CD4-positive, alpha-beta memory T cell (primary cell): ENCODE measurements at regions not wholly inside any gene's neighbourhood (a gene's known extent, or its start where the extent isn't known, plus 50 kb on each side); places are given as distances from the start of the nearest gene placed in this dataset.

Experiments
- CTCF ChIA-PET: fragments of 350-600 bp; sonication (Branson Sonifier 250); formaldehyde crosslinking; loops from one replicate; lab custom pipeline; 2021; ENCODE audit warnings: inconsistent platforms; ENCODE audit not compliant: partially characterized antibody; lab: Charles Lee
- POLR2A ChIA-PET: fragments of 350-600 bp; sonication (Branson Sonifier 250); formaldehyde crosslinking; loops from one replicate; lab custom pipeline; 2021; ENCODE audit not compliant: partially characterized antibody; lab: Charles Lee
- DNase-seq, 5 donors: peaks; one replicate each; pipeline versions ENCODE4 v3.0.0 to v3.0.0-alpha.2; 2020 to 2022; ENCODE audit warnings: mixed read lengths in 1 of 5
- H3K27ac ChIP-seq: one replicate; pipeline ENCODE4 v1.7.0; 2013; ENCODE audit warnings: low read depth, low read length
- H3K27me3 ChIP-seq: 2 replicates; pipeline ENCODE4 v1.7.0; 2013; ENCODE audit warnings: mild to moderate bottlenecking, low read length, moderate library complexity; ENCODE audit not compliant: insufficient read depth
- H3K36me3 ChIP-seq: 2 replicates; pipeline ENCODE4 v1.7.0; 2013; ENCODE audit warnings: mild to moderate bottlenecking, low read length, moderate library complexity; ENCODE audit not compliant: insufficient read depth
- H3K4me1 ChIP-seq: 2 replicates; pipeline ENCODE4 v1.7.0; 2013; ENCODE audit warnings: mild to moderate bottlenecking, low read length, moderate library complexity; ENCODE audit not compliant: insufficient read depth
- H3K4me3 ChIP-seq, 2 donors: one replicate each; pipeline ENCODE4 v1.7.0; 2013; ENCODE audit warnings: low read length in 2 of 2, mild to moderate bottlenecking in 1 of 2
- H3K9me3 ChIP-seq, 2 donors: one replicate each; pipeline ENCODE4 v1.7.0; 2013; ENCODE audit warnings: low read length in 2 of 2, control low read depth in 1 of 2; ENCODE audit not compliant: control insufficient read depth in 1 of 2
- H3K27ac Mint-ChIP-seq, 7 donors: one replicate each; pipeline ENCODE4 v1.8.0; 2020 to 2021; ENCODE audit warnings: mixed read lengths in 7 of 7, mild to moderate bottlenecking in 6 of 7, inconsistent platforms in 3 of 7, moderate library complexity in 3 of 7
- H3K27me3 Mint-ChIP-seq, 2 donors: one replicate each; pipeline ENCODE4 v1.8.0; 2020 to 2021; ENCODE audit warnings: mixed read lengths in 2 of 2
- H3K36me3 Mint-ChIP-seq, 2 donors: one replicate each; pipeline ENCODE4 v1.8.0; 2020 to 2021; ENCODE audit warnings: mixed read lengths in 2 of 2, inconsistent platforms in 1 of 2, mild to moderate bottlenecking in 1 of 2
- H3K4me1 Mint-ChIP-seq, 4 donors: one replicate each; pipeline ENCODE4 v1.8.0; 2020 to 2021; ENCODE audit warnings: mixed read lengths in 4 of 4, mild to moderate bottlenecking in 1 of 4
- H3K4me3 Mint-ChIP-seq, 8 donors: one replicate each; pipeline ENCODE4 v1.8.0; 2020 to 2021; ENCODE audit warnings: mixed read lengths in 8 of 8, mild to moderate bottlenecking in 7 of 8, moderate library complexity in 6 of 8, inconsistent platforms in 3 of 8
- H3K9me3 Mint-ChIP-seq, 8 donors: one replicate each; pipeline ENCODE4 v1.8.0; 2020 to 2021; ENCODE audit warnings: mixed read lengths in 8 of 8, mild to moderate bottlenecking in 5 of 8, inconsistent platforms in 3 of 8, moderate library complexity in 1 of 8
- intact Hi-C: fragments of 100-400 bp; cut with micrococcal nuclease; formaldehyde crosslinking; loops from one replicate; pipeline ENCODE4 v1.15.1; 2023

DNA sequence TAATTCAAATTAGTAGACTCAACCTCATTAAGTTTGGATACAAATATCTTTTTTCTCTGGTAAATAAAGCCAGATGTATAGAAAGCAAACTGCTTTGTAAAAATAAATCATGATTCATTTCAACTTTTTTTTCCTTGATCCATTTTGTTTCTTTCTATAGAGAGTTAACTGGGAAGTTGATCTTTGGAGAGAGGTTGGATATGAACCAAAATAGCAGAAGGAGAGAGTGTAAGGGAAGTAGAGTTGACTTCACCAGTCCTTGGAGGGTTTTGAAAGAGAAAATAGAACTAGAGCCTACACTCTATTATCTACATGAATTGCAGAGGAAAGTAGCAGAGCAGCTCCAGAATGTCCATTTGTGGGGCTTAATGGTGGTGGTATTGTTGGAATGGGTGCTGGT, 243.8 kb downstream of the ADGRL2 start:
- no peaks in the 10 kb centered on the region for H3K36me3 ChIP-seq
- no peaks in the 10 kb centered on the region for H3K27me3 ChIP-seq
- H3K4me1 ChIP-seq = no peaks in the 10 kb centered on the region
- DNase-seq = no peak
- POLR2A ChIA-PET = no interaction called here
- Mint-ChIP-seq H3K4me1 (no peaks in the 10 kb centered on the region), H3K36me3 (no peaks in the 10 kb centered on the region), H3K27me3 (peaks cover 0 to 2% of the 10 kb centered on the region in 2 donors), H3K27ac (no peak overlapping the region), H3K4me3 (no peak overlapping the region), H3K9me3 (peaks cover 3 to 8% (median 5%) of the 10 kb centered on the region in 8 donors)
- no peaks in the 10 kb centered on the region for H3K9me3 ChIP-seq
- no peak overlapping the region for H3K4me3 ChIP-seq
- intact Hi-C loops = no loop called here
- H3K27ac ChIP-seq = no peak overlapping the region
- CTCF ChIA-PET = no interaction called here

DNA sequence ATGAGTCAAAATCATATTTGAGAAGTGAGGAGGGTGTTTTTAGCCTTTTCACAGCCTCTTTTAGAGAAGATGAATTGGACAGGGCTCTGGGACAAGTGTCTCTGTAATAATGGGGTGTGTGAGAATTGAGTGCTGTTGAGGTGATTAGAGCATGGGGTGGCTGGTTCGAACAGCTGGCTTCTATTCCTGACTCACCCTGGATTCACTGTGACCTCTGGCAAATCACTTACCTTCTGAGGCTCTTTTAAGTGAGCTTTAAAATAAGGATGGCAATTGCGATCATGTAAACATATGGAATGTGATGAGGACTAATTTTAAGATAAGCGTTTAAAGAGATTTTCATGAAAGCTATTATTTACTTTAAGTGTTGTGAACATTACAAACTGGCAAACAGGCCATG, 243.4 kb downstream of the ADGRL2 start:
- H3K27me3 Mint-ChIP-seq = peaks cover 0 to 2% of the 10 kb centered on the region in 2 donors

GRCh38 chr1:82042306-82043060, 241.7 kb downstream of the ADGRL2 start:
- Mint-ChIP-seq H3K4me1 (no peaks in the 10 kb centered on the region), H3K27ac (no peak overlapping the region), H3K36me3 (no peaks in the 10 kb centered on the region), H3K4me3 (no peak overlapping the region), H3K9me3 (peaks cover 0 to 5% (median 3%) of the 10 kb centered on the region in 8 donors), H3K27me3 (peaks cover 0 to 2% of the 10 kb centered on the region in 2 donors)
- Histone ChIP-seq H3K27ac (no peak overlapping the region), H3K9me3 (no peaks in the 10 kb centered on the region), H3K27me3 (no peaks in the 10 kb centered on the region), H3K36me3 (no peaks in the 10 kb centered on the region), H3K4me1 (no peaks in the 10 kb centered on the region), H3K4me3 (no peak overlapping the region)
- no peak for DNase-seq
- intact Hi-C loops = no loop called here
- ChIA-PET POLR2A (no interaction called here), CTCF (no interaction called here)

More for the DNA sequence above, 243.4 kb downstream of the ADGRL2 start:
- Mint-ChIP-seq H3K4me1 (no peaks in the 10 kb centered on the region), H3K4me3 (no peak overlapping the region), H3K27ac (no peak overlapping the region), H3K36me3 (no peaks in the 10 kb centered on the region), H3K9me3 (peaks cover 3 to 8% (median 5%) of the 10 kb centered on the region in 8 donors)
- Histone ChIP-seq H3K4me3 (no peak overlapping the region), H3K4me1 (no peaks in the 10 kb centered on the region), H3K27ac (no peak overlapping the region), H3K36me3 (no peaks in the 10 kb centered on the region), H3K27me3 (no peaks in the 10 kb centered on the region), H3K9me3 (no peaks in the 10 kb centered on the region)
- POLR2A ChIA-PET = no interaction called here
- CTCF ChIA-PET = no interaction called here
- intact Hi-C loops = no loop called here
- no peak for DNase-seq
